ENCODE measurements at regions not wholly inside any gene's neighbourhood (a gene's known extent, or its start where the extent isn't known, plus 50 kb on each side); places are given as distances from the start of the nearest gene placed in this dataset.

GRCh38 chr4:128582427-128582870 is 227.1 kb upstream of the JADE1 start:
- no peak for TF ChIP-seq REST (IDR thresholded peaks at IDR 0.05; ENCODE audit: insufficient read depth in 1 of 2, low read depth in 2 of 2, low read length in 1 of 2)
- TF ChIP-seq CTCF (IDR thresholded peaks at IDR 0.05) = no peak
- no peak for TF ChIP-seq POLR2AphosphoS5 (IDR thresholded peaks at IDR 0.05; ENCODE audit: low read depth, low read length)
- TF ChIP-seq TCF7L2 (IDR thresholded peaks at IDR 0.05; ENCODE audit: low read depth, low read length) = no peak
- TF ChIP-seq SIN3A (IDR thresholded peaks at IDR 0.05; ENCODE audit: borderline replicate concordance, insufficient read depth, low read depth, low read length) = no peak
- POLR2A ChIA-PET = no interaction called here

GRCh38 chr4:128579154-128579853 is 230.2 kb upstream of the JADE1 start:
- Histone ChIP-seq H3K9me3 (ENCODE audit: control insufficient read depth, insufficient read depth, low read depth, low read length) (no peaks in the 10 kb centered on the region), H3K4me1 (ENCODE audit: control insufficient read depth, insufficient read depth, low read length) (no peaks in the 10 kb centered on the region), H3K36me3 (ENCODE audit: control insufficient read depth, insufficient read depth, low read length) (no peaks in the 10 kb centered on the region), H3K4me3 (ENCODE audit: low read depth in 2 of 2, low read length in 2 of 2) (no peak overlapping the region), H3K27ac (ENCODE audit: low read length) (no peak overlapping the region), H3K27me3 (ENCODE audit: control insufficient read depth, insufficient read depth, low read length) (no peaks in the 10 kb centered on the region)
- DNase-seq (ENCODE audit: low read depth, low spot score) = no peak
- no TSS peak for BruUV-seq (replicated peaks)
- ChIA-PET POLR2A (no interaction called here), CTCF (no interaction called here)
- TF ChIP-seq POLR2AphosphoS5 (IDR thresholded peaks at IDR 0.05; ENCODE audit: low read depth, low read length) (no peak), CTCF (IDR thresholded peaks at IDR 0.05) (no peak), SIN3A (IDR thresholded peaks at IDR 0.05; ENCODE audit: borderline replicate concordance, insufficient read depth, low read depth, low read length) (no peak), REST (IDR thresholded peaks at IDR 0.05; ENCODE audit: insufficient read depth in 1 of 2, low read depth in 2 of 2, low read length in 1 of 2) (no peak)
- intact Hi-C loops (cut with micrococcal nuclease; ENCODE audit: unreplicated experiment) = no loop called here
- no peak for ATAC-seq
- in situ Hi-C loops (cut with HindIII; ENCODE audit: low pct_unique_long_range_greater_than_20kb, low sequenced_read_pairs) = no loop called here

More at GRCh38 chr4:128582427-128582870, 227.1 kb upstream of the JADE1 start:
- intact Hi-C loops (cut with micrococcal nuclease; ENCODE audit: unreplicated experiment) = no loop called here
- Histone ChIP-seq H3K4me1 (ENCODE audit: control insufficient read depth, insufficient read depth, low read length) (no peaks in the 10 kb centered on the region), H3K4me3 (ENCODE audit: low read depth in 2 of 2, low read length in 2 of 2) (no peak overlapping the region), H3K36me3 (ENCODE audit: control insufficient read depth, insufficient read depth, low read length) (no peaks in the 10 kb centered on the region), H3K27me3 (ENCODE audit: control insufficient read depth, insufficient read depth, low read length) (no peaks in the 10 kb centered on the region), H3K9me3 (ENCODE audit: control insufficient read depth, insufficient read depth, low read depth, low read length) (no peaks in the 10 kb centered on the region), H3K27ac (ENCODE audit: low read length) (no peak overlapping the region)
- no TSS peak for BruUV-seq (replicated peaks)
- CTCF ChIA-PET = interaction anchor here (0.5 to 0.7 kb wide), 2 partner anchors 51 to 125 kb away, joined by 4 to 5 read pairs; no protein-coding TSS in a partner anchor
- ATAC-seq (no peak), DNase-seq (ENCODE audit: low read depth, low spot score) (no peak)
- in situ Hi-C loops (cut with HindIII; ENCODE audit: low pct_unique_long_range_greater_than_20kb, low sequenced_read_pairs) = no loop called here
